ENCODE measurements at regions not wholly inside any gene's neighbourhood (a gene's known extent, or its start where the extent isn't known, plus 50 kb on each side); places are given as distances from the start of the nearest gene placed in this dataset.
"Not testable (repeated sequence)": the region's sequence is repeated elsewhere in the genome, so short reads cannot be mapped to it uniquely, and the experiment has no call there.

DNA sequence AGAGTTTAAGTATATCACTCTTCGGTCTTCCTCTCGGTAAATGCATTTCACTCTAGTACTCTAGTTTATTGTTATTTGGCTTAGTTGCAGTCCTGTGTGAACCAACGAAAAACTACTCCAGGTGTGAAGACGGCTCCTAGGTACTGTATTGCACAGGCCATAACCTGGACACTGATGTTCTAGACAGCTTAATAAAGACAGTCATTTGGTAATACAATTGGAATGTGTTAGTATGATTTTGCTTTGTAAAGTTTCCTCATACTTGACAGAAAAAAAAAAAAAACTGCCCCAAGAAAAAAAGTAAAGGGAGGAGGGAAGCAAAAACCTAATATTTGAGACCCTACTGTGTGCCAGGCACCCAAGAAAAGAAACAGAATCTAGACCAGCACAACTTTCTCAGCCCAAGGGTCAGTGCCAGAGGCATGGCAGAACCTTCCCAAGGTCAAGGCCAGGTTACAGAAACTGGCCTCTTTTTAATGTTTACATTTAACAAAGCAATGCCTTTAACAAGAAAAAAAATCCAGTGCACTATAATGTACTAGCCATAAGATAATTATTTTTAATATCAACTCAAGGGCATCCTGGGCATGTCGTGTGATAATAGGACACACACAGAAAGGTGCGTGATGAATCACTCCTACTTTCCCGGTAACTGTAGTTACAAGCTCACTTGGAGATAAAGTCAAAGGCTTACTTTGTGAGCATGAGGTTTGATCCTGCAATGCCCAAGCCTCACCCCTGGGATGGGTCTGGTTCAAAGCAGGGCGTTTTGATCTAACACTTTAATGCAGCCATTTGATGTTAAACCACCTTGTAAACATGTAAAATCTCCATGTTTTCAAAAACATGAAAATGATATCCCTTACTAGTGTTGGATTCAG lies 110.6 kb downstream of the BMP4 start:
- TF ChIP-seq CTCF (conservative IDR thresholded peaks at IDR 0.05) = no peak
- no peaks in the 10 kb centered on the region for H3K27me3 Mint-ChIP-seq
- H3K4me1 Mint-ChIP-seq (ENCODE audit: unreplicated experiment) = peaks cover 11% of the 10 kb centered on the region
- H3K36me3 Mint-ChIP-seq = no peaks in the 10 kb centered on the region
- no peak overlapping the region for H3K4me3 Mint-ChIP-seq
- H3K9me3 Mint-ChIP-seq = no peaks in the 10 kb centered on the region
- peak overlapping the region; percentile 29 for H3K27ac Mint-ChIP-seq
- DNase-seq (ENCODE audit: extremely low spot score, unreplicated experiment) = no peak

DNA sequence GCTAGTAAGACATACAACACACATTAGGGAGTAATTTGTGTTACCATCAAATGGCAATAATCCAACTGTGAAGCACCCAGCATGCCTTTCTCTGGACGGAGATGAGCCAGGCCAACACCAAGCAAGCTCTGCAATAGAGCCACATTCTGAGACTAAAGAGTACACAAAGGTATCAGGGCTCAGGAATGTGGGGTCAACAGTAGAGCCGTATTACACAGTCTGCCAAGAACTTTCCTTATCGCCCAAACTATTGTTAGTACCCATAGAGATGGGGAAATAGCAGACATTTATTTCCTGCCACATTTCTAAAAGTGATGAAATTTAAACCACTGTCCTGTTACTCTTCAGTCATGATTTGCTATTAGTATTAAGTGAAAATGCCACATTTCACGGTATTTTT lies 113.7 kb downstream of the BMP4 start:
- TF ChIP-seq CTCF (conservative IDR thresholded peaks at IDR 0.05) = no peak
- peaks cover 5% of the 10 kb centered on the region for H3K9me3 Mint-ChIP-seq
- H3K4me3 Mint-ChIP-seq = no peak overlapping the region
- H3K36me3 Mint-ChIP-seq = no peaks in the 10 kb centered on the region
- no peaks in the 10 kb centered on the region for H3K4me1 Mint-ChIP-seq (ENCODE audit: unreplicated experiment)
- H3K27ac Mint-ChIP-seq = no peak overlapping the region
- no peaks in the 10 kb centered on the region for H3K27me3 Mint-ChIP-seq
- no peak for DNase-seq (ENCODE audit: extremely low spot score, unreplicated experiment)

DNA sequence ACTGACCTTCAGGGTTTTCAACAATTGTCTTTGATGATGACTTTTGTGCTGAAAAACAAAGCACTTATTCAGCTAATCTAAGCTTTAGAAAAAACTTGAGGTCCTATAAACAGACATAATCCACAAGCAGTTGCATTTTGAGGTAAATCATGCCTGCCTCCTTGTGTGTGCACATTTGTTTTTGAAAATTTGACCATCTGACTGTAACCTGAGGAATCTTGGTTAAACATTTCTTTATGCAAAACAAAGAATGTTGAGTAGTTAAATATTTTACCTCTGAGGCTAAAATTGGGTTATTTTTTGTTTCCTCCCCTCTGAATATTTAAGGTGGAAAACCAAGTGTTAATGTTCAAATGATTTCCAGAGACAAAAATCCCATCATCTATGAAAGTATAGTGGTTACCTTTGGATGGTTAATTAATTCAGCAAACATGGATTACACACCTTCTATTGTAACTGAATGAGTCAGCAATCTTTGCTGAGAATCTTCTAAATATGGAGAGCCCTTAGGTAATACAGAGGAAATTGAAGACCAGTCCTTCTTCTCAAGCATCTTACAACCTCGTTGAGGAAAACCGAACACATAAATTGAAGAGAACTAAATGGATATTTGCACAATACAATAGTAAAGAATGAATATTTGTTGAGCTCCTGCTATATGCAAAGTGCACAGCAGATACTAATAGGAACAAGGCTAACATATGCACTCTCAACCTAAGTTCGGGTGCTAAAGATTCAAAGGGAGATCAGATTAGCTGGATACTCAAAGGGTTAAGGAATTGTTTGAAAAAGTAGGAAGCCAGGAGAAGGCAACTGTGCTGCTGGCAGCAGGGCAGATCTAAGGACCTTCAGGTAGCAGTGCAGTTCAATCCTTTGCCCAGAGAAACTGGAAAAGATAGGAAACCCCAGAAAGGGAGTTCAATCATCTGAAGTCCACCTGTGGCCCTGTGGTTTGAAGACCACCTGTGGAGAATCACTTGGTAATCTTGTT lies 115.2 kb downstream of the BMP4 start:
- Mint-ChIP-seq H3K36me3 (no peaks in the 10 kb centered on the region), H3K4me3 (no peak overlapping the region), H3K9me3 (peaks cover 5% of the 10 kb centered on the region), H3K27me3 (no peaks in the 10 kb centered on the region), H3K27ac (no peak overlapping the region), H3K4me1 (ENCODE audit: unreplicated experiment) (no peaks in the 10 kb centered on the region)
- DNase-seq (ENCODE audit: extremely low spot score, unreplicated experiment) = no peak
- no peak for TF ChIP-seq CTCF (conservative IDR thresholded peaks at IDR 0.05)

DNA sequence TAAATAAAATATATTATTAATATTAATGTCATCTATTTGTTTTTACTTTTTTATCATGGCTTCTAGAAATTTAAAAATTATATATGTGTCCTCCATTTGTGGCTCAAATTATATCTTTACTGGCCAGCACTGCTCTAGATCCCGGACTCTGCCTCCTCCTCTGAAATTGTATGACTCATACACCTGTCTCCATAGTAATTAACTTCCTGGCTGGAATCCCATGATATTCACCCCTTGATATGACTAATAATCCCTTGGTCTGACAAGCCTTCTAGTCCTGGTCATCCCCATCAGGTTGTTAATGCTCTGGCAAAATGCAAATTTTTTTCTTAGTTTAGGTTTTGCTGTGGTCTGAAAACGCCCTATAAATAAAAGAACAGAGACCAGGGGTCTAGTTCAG lies 116.2 kb downstream of the BMP4 start:
- no peaks in the 10 kb centered on the region for H3K36me3 Mint-ChIP-seq
- H3K4me3 Mint-ChIP-seq = no peak overlapping the region
- no peak for DNase-seq (ENCODE audit: extremely low spot score, unreplicated experiment)
- no peaks in the 10 kb centered on the region for H3K4me1 Mint-ChIP-seq (ENCODE audit: unreplicated experiment)
- no peak overlapping the region for H3K27ac Mint-ChIP-seq
- H3K27me3 Mint-ChIP-seq = no peaks in the 10 kb centered on the region
- TF ChIP-seq CTCF (conservative IDR thresholded peaks at IDR 0.05) = no peak
- H3K9me3 Mint-ChIP-seq = peaks cover 5% of the 10 kb centered on the region

DNA sequence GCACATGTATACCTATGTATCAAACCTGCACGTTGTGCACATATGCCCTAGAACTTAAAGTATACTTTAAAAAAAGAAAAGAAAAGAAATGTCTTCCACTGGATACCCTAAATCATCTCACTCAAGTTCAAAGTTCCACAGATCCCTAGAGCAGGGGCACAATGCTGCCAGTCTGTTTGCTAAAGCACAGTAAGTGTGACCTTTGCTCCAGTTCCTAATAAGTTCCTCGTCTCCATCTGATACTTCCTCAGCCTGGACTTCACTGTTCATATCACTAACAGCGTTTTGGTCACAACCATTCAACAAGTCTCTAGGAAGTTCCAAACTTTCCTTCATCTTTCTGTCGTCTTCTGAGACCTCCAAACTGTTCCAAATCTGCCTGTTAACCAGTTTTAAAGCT lies 118.3 kb downstream of the BMP4 start:
- H3K27me3 Mint-ChIP-seq = no peaks in the 10 kb centered on the region
- no peak overlapping the region for H3K27ac Mint-ChIP-seq
- H3K9me3 Mint-ChIP-seq = peaks cover 5% of the 10 kb centered on the region
- no peaks in the 10 kb centered on the region for H3K36me3 Mint-ChIP-seq
- H3K4me3 Mint-ChIP-seq = no peak overlapping the region
- no peaks in the 10 kb centered on the region for H3K4me1 Mint-ChIP-seq (ENCODE audit: unreplicated experiment)
- TF ChIP-seq CTCF (conservative IDR thresholded peaks at IDR 0.05) = no peak
- no peak for DNase-seq (ENCODE audit: extremely low spot score, unreplicated experiment)

DNA sequence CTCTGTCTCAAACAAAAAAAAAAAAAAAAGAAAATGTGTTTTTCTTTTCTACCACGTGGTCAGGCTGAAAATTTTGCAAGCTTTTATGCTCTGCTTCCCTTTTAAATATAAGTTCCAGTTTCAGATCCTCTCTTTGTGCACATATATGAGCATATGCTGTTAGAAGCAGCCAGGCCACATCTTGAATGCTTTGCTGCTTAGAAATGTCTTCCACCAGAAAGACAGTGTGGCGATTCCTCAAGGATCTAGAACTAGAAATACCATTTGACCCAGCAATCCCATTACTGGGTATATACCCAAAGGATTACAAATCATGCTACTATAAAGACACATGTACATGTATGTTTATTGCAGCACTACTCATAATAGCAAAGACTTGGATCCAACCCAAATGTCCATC lies 119.0 kb downstream of the BMP4 start:
- not testable (repeated sequence) for H3K27ac Mint-ChIP-seq; H3K4me1 Mint-ChIP-seq (ENCODE audit: unreplicated experiment); H3K36me3 Mint-ChIP-seq; H3K9me3 Mint-ChIP-seq; DNase-seq (ENCODE audit: extremely low spot score, unreplicated experiment); H3K4me3 Mint-ChIP-seq; H3K27me3 Mint-ChIP-seq
